ENCODE measurements at regions not wholly inside any gene's neighbourhood (a gene's known extent, or its start where the extent isn't known, plus 50 kb on each side); places are given as distances from the start of the nearest gene placed in this dataset.

DNA sequence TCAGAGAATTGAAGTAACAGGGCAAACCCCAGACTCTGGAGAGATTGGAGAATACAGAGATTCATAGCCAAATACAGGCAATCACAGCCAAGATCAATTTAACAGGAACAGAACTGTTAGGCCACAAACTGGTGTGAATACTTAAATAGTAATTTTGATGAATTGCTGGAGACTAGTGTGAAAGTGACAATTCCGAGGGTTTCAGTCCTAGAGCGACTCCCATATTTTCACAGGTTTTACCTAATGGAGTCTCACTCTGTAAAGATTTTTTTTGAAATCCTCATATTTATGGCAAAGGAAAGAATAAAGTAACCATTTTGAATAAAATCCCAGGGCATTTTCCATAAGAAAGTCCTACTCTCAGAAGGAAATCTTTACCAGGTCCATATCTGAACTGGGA, 135.5 kb downstream of the MMUT start:
- Mint-ChIP-seq H3K9me3 (no peaks in the 10 kb centered on the region), H3K27me3 (ENCODE audit: low read depth) (no peaks in the 10 kb centered on the region), H3K4me3 (no peak overlapping the region), H3K4me1 (no peaks in the 10 kb centered on the region), H3K27ac (no peak overlapping the region), H3K36me3 (ENCODE audit: low read depth) (no peaks in the 10 kb centered on the region)
- TF ChIP-seq, protein P1, sequence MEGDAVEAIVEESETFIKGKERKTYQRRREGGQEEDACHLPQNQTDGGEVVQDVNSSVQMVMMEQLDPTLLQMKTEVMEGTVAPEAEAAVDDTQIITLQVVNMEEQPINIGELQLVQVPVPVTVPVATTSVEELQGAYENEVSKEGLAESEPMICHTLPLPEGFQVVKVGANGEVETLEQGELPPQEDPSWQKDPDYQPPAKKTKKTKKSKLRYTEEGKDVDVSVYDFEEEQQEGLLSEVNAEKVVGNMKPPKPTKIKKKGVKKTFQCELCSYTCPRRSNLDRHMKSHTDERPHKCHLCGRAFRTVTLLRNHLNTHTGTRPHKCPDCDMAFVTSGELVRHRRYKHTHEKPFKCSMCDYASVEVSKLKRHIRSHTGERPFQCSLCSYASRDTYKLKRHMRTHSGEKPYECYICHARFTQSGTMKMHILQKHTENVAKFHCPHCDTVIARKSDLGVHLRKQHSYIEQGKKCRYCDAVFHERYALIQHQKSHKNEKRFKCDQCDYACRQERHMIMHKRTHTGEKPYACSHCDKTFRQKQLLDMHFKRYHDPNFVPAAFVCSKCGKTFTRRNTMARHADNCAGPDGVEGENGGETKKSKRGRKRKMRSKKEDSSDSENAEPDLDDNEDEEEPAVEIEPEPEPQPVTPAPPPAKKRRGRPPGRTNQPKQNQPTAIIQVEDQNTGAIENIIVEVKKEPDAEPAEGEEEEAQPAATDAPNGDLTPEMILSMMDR (IDR thresholded peaks at IDR 0.05; ENCODE audit: unreplicated experiment in 3 of 3), result no peak

DNA sequence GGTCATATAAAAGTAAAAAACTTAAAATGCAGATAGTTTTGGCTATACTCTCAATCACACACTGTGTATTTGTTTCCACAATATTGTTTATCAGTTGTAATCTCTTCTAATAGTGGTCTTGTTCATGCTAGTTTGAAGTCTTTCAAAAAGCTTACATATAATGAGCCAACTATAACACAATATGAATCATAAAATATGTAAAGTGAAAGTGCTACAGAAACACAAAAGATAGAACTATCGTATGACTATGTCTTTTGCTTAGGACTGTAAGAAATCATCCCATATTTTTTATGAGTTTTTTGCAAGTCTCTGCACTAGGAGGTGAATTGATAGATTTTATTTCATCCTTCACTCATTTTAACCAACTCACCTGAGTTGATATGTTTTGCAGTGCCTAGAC, 136.0 kb downstream of the MMUT start:
- TF ChIP-seq, protein P1 (IDR thresholded peaks at IDR 0.05; ENCODE audit: unreplicated experiment in 3 of 3), result no peak
- Mint-ChIP-seq H3K4me1 (no peaks in the 10 kb centered on the region), H3K9me3 (no peaks in the 10 kb centered on the region), H3K4me3 (no peak overlapping the region), H3K27me3 (ENCODE audit: low read depth) (no peaks in the 10 kb centered on the region), H3K36me3 (ENCODE audit: low read depth) (no peaks in the 10 kb centered on the region), H3K27ac (no peak overlapping the region)

DNA sequence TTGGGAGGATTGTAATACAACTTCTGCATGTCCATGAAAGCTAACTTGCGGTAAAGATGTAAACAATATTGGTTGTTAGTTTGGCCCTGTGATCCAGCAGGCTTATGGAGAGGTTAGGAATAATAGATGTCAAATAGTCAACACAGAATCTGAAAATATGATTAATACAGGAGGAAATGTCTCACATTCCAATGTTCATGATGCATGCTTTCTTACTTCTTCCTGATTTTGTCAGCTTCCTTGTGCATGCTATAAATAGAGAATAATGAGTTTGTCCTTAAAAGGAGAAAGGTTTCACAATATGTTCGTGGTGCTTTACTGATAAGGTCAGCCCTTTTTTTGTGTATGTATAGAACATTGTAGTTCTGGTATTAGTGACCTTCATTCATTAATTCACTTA, 136.7 kb downstream of the MMUT start:
- Mint-ChIP-seq H3K27ac (no peak overlapping the region), H3K4me1 (no peaks in the 10 kb centered on the region), H3K36me3 (ENCODE audit: low read depth) (no peaks in the 10 kb centered on the region), H3K9me3 (no peaks in the 10 kb centered on the region), H3K27me3 (ENCODE audit: low read depth) (no peaks in the 10 kb centered on the region), H3K4me3 (no peak overlapping the region)
- TF ChIP-seq, protein P1 (IDR thresholded peaks at IDR 0.05; ENCODE audit: unreplicated experiment in 3 of 3), result no peak

DNA sequence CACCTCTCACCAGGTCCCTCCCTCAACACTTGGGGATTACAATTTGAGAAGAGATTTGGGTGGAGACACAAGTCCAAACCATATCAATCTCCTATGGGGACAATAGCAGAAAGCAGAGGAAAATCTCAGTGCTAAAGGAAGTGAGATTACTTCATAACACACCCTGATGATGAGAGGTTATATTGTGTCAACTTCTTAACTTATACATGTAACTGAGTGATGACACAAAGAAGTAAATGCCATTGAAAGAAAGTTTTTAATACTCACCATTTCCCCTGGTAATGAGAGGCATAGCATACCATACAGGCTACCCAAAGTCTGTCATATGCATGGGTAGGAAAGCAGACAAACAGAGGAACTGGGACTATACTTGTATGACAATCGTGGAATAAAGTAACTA, 137.2 kb downstream of the MMUT start:
- H3K4me3 Mint-ChIP-seq, result no peak overlapping the region
- H3K36me3 Mint-ChIP-seq (ENCODE audit: low read depth), result no peaks in the 10 kb centered on the region
- no peaks in the 10 kb centered on the region for H3K27me3 Mint-ChIP-seq (ENCODE audit: low read depth)
- TF ChIP-seq, protein P1 (IDR thresholded peaks at IDR 0.05; ENCODE audit: unreplicated experiment in 3 of 3), result no peak
- H3K9me3 Mint-ChIP-seq, result no peaks in the 10 kb centered on the region
- H3K27ac Mint-ChIP-seq, result no peak overlapping the region
- H3K4me1 Mint-ChIP-seq, result no peaks in the 10 kb centered on the region

DNA sequence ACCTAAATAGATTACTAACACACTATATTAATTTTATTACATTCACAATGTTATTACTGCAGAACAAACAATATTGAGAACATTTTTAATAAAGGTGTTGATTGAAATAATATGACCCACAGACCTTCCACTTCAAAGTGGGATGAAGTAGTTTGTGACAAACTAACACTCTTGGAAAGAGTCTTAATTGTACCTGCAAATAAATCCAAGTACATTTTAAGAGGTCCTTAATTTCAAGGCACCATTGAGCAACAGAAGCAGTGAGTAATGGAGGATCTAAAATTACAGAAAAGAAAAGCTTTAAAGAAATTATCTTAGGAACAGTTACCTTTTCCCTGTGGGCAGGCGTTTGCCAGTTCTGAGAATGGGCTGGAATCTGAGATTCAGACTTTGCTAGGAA, 140.2 kb downstream of the MMUT start:
- Mint-ChIP-seq H3K4me3 (no peak overlapping the region), H3K36me3 (ENCODE audit: low read depth) (no peaks in the 10 kb centered on the region), H3K4me1 (no peaks in the 10 kb centered on the region), H3K27ac (no peak overlapping the region), H3K27me3 (ENCODE audit: low read depth) (no peaks in the 10 kb centered on the region), H3K9me3 (no peaks in the 10 kb centered on the region)
- TF ChIP-seq, protein P1 (IDR thresholded peaks at IDR 0.05; ENCODE audit: unreplicated experiment in 3 of 3), result no peak

DNA sequence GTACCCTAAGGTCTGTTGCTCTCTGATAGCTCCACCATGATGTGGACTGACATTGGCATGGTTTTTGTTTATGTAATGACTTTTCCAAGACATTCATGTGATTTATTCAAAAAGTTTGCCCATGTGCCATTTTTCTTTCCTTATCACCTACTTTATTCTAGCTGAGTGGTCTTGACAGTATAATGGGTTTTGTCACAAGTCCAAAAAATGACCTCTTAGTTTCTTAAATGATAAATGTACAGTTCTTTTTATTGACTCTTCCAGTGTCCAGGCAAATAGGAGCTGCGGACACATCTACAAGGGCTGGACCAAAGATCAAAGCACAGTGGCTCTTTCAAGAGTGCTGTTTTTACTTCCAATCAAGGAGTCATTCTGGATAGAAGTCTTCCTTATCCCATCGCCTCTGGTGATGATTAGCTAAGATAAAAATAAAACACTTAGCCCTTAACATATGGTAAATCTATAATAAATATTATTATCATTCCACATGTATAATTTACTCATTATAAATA, 141.4 kb downstream of the MMUT start:
- H3K27ac Mint-ChIP-seq, result peak overlapping the region in 1 of 3 experiments; percentile 6
- TF ChIP-seq, protein P1 (IDR thresholded peaks at IDR 0.05; ENCODE audit: unreplicated experiment in 3 of 3), result no peak
- no peaks in the 10 kb centered on the region for H3K9me3 Mint-ChIP-seq
- peaks cover 2% of the 10 kb centered on the region for H3K27me3 Mint-ChIP-seq (ENCODE audit: low read depth)
- no peak overlapping the region for H3K4me3 Mint-ChIP-seq
- no peaks in the 10 kb centered on the region for H3K36me3 Mint-ChIP-seq (ENCODE audit: low read depth)
- H3K4me1 Mint-ChIP-seq, result no peaks in the 10 kb centered on the region

All from nephron (organoid).